ENCODE measurements at regions not wholly inside any gene's neighbourhood (a gene's known extent, or its start where the extent isn't known, plus 50 kb on each side); places are given as distances from the start of the nearest gene placed in this dataset.

DNA sequence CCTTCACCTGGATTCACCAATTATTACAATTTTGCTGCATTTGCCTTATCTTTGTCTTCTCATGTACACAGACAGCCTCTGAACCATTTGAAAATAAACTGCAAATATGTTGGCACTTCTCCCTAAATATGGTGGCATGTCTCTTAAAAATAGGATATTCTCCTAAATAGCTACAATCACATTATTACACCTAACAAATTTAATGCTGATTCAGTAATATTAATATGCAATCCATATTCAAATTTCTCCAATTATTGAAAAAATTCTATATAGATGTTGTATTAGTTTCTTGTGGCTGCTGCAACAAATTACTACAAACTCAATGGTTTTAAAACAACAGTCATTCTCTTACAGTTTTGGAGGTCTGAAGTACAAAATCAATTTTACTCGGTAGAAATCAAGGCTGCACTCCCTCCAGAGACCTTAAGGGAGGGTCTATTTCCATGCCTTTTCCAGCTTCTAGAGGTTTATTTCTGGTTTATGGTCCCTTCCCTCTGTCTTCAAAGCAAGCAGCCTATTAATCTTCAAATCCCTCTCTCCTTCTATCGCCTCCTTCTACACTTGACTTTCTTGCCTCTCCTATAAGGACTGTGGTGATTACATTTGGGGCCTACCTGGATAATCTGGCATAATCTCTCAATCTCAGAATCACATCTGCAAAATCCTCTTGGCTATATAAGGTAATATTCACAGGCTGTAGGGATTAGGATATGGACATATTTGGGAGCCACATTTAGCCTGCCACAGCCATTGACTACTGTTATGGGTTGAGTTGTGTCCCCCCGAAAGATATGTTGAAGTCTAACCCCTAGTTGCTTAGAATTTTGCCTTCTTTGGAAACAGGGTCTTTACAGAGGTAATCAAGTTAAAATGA, 52.5 kb upstream of the BOLA1 start:
- TF ChIP-seq, protein P1, sequence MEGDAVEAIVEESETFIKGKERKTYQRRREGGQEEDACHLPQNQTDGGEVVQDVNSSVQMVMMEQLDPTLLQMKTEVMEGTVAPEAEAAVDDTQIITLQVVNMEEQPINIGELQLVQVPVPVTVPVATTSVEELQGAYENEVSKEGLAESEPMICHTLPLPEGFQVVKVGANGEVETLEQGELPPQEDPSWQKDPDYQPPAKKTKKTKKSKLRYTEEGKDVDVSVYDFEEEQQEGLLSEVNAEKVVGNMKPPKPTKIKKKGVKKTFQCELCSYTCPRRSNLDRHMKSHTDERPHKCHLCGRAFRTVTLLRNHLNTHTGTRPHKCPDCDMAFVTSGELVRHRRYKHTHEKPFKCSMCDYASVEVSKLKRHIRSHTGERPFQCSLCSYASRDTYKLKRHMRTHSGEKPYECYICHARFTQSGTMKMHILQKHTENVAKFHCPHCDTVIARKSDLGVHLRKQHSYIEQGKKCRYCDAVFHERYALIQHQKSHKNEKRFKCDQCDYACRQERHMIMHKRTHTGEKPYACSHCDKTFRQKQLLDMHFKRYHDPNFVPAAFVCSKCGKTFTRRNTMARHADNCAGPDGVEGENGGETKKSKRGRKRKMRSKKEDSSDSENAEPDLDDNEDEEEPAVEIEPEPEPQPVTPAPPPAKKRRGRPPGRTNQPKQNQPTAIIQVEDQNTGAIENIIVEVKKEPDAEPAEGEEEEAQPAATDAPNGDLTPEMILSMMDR (conservative IDR thresholded peaks at IDR 0.05; ENCODE audit: low read length), result no peak
- TF ChIP-seq EZH2phosphoT487 (IDR thresholded peaks at IDR 0.05; ENCODE audit: borderline replicate concordance, low read depth, low read length), result no peak
